Right hindlimb (tissue), 1 donor: ENCODE measurements at regions not wholly inside any gene's neighbourhood (a gene's known extent, or its start where the extent isn't known, plus 50 kb on each side); places are given as distances from the start of the nearest gene placed in this dataset.
"Not testable (repeated sequence)": the region's sequence is repeated elsewhere in the genome, so short reads cannot be mapped to it uniquely, and the experiment has no call there.

Source experiments
- DNase-seq: peaks from one replicate; pipeline ENCODE4 v3.0.0-alpha.2; 2018

GRCh38 chr14:83638748-83639504 lies 1891.0 kb upstream of the FLRT2 start:
- DNase-seq, result no peak

- DNase-seq, result not testable (repeated sequence)
Observed at GRCh38 chr14:83639505-83639875, 1890.5 kb upstream of the FLRT2 start.

- no peak for DNase-seq
Observed at GRCh38 chr14:83646228-83646627, 1883.7 kb upstream of the FLRT2 start.

GRCh38 chr14:83660597-83660996 lies 1869.3 kb upstream of the FLRT2 start:
- DNase-seq, result no peak

GRCh38 chr14:83664389-83664788 lies 1865.6 kb upstream of the FLRT2 start:
- DNase-seq, result no peak

GRCh38 chr14:83689265-83689664 lies 1840.7 kb upstream of the FLRT2 start:
- no peak for DNase-seq

GRCh38 chr14:83697099-83697498 lies 1832.8 kb upstream of the FLRT2 start:
- DNase-seq, result no peak

GRCh38 chr14:83702619-83703018 lies 1827.3 kb upstream of the FLRT2 start:
- no peak for DNase-seq

GRCh38 chr14:83706231-83706954 lies 1823.6 kb upstream of the FLRT2 start:
- peak; percentile 23 for DNase-seq

- DNase-seq, result no peak
Observed at GRCh38 chr14:83707056-83707455, 1822.9 kb upstream of the FLRT2 start.

GRCh38 chr14:83709116-83709515 lies 1820.8 kb upstream of the FLRT2 start:
- DNase-seq, result no peak

GRCh38 chr14:83711046-83711445 lies 1818.9 kb upstream of the FLRT2 start:
- DNase-seq, result no peak

GRCh38 chr14:83712418-83713129 lies 1817.4 kb upstream of the FLRT2 start:
- DNase-seq, result no peak

- no peak for DNase-seq
Observed at GRCh38 chr14:83713732-83714131, 1816.2 kb upstream of the FLRT2 start.

GRCh38 chr14:83714151-83714550 lies 1815.8 kb upstream of the FLRT2 start:
- DNase-seq, result no peak

GRCh38 chr14:83719435-83719834 lies 1810.5 kb upstream of the FLRT2 start:
- not testable (repeated sequence) for DNase-seq

GRCh38 chr14:83733670-83734069 lies 1796.3 kb upstream of the FLRT2 start:
- no peak for DNase-seq

GRCh38 chr14:83734431-83734830 lies 1795.5 kb upstream of the FLRT2 start:
- no peak for DNase-seq

- DNase-seq, result no peak
Observed at GRCh38 chr14:83741269-83741668, 1788.7 kb upstream of the FLRT2 start.

- DNase-seq, result no peak
Observed at GRCh38 chr14:83744224-83744623, 1785.7 kb upstream of the FLRT2 start.

GRCh38 chr14:83744891-83745290 lies 1785.1 kb upstream of the FLRT2 start:
- DNase-seq, result no peak

GRCh38 chr14:83746336-83746735 lies 1783.6 kb upstream of the FLRT2 start:
- DNase-seq, result no peak

- no peak for DNase-seq
Observed at GRCh38 chr14:83757916-83758315, 1772.0 kb upstream of the FLRT2 start.
